ENCODE measurements at regions not wholly inside any gene's neighbourhood (a gene's known extent, or its start where the extent isn't known, plus 50 kb on each side); places are given as distances from the start of the nearest gene placed in this dataset.

DNA sequence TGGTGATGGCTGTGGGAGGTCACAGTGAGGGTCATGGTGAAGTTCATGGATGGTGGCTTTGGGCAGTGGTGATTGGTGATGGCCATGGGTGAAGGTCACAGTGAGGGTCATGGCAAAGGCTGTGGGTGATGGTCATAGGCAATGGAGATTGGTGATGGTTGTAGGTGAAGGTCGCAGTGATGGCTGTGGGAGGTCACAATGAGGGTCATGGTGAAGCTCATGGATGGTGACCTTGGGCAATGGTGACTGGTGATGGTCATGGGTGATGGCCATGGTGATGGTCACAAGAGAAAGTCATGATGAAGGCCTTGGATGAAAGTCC lies 115.6 kb upstream of the IRX4 start:
- TF ChIP-seq, protein P1, sequence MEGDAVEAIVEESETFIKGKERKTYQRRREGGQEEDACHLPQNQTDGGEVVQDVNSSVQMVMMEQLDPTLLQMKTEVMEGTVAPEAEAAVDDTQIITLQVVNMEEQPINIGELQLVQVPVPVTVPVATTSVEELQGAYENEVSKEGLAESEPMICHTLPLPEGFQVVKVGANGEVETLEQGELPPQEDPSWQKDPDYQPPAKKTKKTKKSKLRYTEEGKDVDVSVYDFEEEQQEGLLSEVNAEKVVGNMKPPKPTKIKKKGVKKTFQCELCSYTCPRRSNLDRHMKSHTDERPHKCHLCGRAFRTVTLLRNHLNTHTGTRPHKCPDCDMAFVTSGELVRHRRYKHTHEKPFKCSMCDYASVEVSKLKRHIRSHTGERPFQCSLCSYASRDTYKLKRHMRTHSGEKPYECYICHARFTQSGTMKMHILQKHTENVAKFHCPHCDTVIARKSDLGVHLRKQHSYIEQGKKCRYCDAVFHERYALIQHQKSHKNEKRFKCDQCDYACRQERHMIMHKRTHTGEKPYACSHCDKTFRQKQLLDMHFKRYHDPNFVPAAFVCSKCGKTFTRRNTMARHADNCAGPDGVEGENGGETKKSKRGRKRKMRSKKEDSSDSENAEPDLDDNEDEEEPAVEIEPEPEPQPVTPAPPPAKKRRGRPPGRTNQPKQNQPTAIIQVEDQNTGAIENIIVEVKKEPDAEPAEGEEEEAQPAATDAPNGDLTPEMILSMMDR (IDR thresholded peaks at IDR 0.05): no peak
- no peak for TF ChIP-seq POLR2A (IDR thresholded peaks at IDR 0.05)
- TF ChIP-seq EP300 (IDR thresholded peaks at IDR 0.05): no peak
